ENCODE measurements at regions not wholly inside any gene's neighbourhood (a gene's known extent, or its start where the extent isn't known, plus 50 kb on each side); places are given as distances from the start of the nearest gene placed in this dataset.
A peak's percentile ranks its signal among the peaks of the same experiment; 100 is the strongest.

DNA sequence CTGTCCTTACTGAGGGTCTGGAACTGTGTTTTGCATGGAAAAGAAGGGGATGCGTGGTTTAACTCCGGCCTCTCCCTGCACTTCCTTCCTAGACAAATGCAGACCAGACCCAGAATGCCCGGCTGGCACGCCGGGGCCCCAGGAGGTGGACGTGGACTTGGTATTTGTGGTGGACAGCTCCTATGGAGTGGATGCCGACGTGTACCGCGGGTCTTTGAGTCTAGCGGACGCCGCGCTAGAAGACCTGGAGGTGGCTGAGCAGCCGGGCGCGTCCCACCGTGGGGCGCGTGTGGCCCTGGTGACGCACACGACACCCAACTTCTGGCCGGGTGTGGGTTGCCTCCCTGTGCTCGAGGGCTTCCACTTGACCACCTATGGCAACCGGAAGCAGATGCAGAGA, 81.8 kb upstream of the COL6A5 start:
- DNase-seq = no peak

DNA sequence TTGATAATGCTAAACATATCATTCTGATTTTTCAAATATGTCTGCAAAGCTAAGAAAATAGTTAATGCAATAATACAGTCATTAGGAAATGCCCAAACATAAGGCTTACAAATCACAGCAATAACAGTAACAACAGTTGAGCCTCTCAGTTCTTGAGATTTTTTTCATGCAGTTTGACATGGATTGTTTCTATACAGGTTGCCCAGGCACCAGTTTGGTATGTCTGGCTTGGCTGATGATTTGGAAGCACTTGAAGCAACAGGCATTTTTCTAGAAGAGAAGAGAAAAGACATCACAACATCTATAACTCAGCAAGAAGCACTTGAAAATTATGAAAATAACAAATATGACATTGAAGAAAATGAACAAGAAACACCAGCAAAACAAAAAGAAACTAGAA, 78.7 kb upstream of the COL6A5 start:
- DNase-seq = no peak

DNA sequence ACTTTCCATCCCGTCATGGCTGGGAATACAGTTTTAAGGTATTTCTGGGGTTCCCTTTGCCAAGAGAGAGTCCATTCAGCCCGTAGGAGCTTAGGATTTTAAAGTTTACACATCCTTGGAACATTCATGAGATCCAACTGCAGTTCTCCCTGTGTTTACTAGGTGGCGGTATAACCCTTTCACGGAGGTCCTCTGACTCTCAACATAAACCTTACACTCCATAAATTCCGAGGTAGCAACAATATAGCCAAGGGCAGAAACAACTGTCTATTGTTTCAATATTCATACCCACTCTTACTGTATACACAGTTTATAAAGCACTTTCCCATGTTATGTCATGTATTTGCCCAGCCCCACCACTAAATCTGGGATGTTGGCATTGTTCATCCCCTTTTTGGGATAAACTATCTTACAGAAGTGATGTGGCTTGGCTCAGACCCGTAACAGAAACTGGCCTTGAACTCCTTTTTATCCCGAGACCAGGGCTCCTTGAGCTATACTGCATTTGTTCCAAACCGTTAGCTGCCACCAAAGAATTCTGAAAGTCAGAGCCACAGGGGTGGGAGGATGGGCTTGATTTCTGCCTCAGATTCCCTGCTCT, 69.2 kb upstream of the COL6A5 start:
- peak in 2 of 14 donors; percentile 3 to 13 for DNase-seq

DNA sequence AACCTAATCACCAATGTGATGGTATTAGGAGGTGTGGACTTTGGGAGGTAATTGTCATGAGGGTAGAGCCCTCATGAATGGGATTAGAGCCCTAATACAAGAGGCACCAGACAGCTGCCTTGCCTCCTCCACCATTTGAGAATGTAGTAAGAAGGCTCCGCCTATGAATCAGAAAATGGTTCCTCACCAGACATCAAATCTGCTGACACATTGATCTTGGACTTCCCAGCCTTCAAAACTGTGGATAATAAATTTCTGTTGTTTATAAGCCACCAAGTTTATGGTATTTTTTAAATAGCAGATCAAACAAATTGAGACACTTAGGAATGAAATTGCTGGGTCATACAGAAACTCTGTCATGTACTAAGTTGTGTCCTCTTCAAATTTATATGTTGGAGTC, 56.8 kb upstream of the COL6A5 start:
- DNase-seq = no peak

DNA sequence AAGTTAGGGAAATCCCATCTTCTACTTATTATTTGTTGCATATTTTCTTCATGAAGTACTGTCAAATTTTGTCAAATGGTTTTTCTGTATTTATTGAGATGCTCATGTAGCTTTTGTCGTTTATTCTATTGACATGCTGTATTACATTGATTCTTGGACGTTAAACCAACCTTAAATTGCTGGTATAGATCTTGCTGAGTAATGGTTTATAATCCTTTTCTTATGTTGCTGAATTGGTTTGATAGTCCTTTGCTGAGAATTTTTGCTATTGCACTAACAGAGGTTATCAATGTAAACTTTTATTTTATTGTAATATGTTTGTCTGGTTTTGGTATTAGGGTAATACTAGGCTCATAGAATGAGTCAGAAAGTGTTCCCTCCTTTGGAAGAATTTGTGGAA, 54.3 kb upstream of the COL6A5 start:
- no peak for DNase-seq

DNA sequence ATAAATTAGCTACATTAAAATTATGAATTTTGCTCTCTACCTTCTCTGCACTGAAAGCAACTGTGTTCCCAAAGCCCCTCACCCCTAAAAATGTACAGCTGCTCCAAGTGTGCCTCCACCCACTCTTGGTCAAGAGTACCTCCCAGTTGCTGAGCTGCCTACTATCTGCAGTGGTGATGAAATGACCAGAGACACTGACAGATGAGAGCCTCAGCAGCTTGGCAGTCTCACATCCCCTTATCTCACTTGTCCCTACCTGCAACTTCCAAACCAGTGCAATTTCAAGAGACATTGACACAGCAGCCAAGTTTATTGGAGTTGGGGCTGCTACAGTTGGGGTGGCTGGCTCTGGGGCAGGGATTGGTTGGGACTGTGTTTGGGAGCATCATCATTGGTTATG, 52.2 kb upstream of the COL6A5 start:
- DNase-seq = no peak
